Fibroblast of gingiva (primary cell): ENCODE measurements at regions not wholly inside any gene's neighbourhood (a gene's known extent, or its start where the extent isn't known, plus 50 kb on each side); places are given as distances from the start of the nearest gene placed in this dataset.
"Not testable (repeated sequence)": the region's sequence is repeated elsewhere in the genome, so short reads cannot be mapped to it uniquely, and the experiment has no call there.

Experiments used
- DNase-seq: peaks from one replicate; pipeline ENCODE4 v3.0.0-alpha.2; 2011; ENCODE audit warnings: low read depth

DNA sequence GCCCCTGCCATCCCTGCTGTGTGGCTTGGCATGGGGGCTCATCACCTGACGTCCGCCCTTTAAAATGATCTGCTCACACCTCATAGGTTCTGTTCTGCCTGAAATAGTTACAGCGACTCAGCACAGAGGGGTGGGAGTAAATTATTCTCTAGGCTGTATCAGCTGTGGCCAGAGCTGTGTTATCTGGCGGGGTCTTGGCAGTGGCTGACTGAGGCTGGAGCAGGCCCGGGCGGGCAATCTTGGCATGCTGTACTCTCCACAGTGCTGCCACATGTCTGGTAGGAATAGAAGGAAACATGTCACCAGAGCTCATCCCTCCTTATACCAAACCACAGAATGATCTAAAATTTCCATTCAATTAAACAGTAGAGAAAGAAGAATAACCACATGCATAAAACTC, 499.9 kb upstream of the LMCD1 start:
- DNase-seq = no peak

DNA sequence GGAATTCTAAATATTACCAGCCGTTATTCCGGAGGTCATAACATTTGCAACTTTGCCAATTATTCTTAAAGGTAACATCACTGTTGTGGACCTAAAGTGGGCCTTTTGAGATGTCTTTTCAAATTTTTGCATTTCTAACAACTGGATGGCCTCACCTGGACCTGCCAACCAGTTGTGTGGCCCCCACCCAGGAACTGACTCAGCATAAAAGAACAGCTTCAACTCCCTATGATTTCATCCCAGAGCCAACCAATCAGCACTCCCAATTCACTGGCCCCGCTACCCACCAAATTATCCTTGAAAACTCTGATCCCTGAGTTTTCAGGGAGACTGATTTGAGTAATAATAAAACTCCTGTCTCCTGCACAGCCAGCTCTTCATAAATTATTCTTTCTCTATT, 489.7 kb upstream of the LMCD1 start:
- no peak for DNase-seq

DNA sequence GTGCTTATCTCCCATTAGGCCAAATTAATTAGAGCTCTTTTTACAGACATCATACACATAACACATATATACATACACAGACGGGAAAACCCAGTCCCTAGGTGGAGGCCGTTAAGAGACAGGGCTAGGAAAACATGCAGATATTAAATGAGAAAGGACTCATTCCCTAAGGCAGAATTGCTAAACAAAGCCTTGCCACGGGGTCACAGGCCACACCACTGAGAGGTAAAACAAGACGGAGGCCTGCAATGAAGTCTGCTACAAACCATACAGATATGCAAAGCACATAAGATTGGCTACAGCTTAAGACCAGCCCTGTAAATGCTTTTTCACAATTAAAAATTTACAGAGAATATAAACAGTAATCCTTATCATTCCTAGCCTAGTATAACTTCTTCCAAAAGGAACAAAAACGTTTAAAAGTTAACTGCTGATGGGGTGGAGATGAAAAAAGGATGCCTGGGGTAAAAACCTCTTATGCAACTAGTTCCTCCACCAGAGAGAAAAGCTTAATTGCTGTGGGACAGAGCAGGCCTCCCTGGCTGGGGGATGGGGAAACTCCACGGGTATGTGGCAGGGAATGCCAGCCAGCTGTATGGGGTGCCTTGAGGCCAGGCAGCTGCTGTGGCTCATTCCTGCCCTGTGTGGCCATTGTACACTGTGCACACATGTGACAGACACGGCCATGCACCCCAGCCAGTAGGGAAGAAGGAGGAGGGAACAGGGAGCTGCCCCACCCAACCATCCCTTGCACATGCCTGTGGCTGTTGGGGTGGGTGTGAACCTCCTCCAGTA, 481.4 kb upstream of the LMCD1 start:
- DNase-seq = no peak

DNA sequence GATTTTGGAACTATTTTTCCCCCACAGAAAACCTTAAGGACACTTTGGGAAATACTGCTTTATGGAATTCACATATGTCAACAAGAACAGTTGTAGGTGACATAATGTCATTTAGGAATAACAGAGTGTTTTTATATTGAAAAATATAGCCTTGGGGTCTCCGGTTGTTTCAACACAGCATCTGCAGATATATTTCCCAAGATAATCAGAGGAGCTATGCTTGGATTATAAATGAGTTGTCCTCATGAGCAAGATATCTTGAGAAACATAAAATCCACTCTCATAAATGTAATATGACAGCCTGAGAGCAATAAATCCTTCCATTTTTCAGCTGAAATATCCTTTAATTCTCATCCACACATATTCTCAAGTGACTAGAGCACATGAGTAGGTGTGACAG, 473.7 kb upstream of the LMCD1 start:
- DNase-seq = no peak

DNA sequence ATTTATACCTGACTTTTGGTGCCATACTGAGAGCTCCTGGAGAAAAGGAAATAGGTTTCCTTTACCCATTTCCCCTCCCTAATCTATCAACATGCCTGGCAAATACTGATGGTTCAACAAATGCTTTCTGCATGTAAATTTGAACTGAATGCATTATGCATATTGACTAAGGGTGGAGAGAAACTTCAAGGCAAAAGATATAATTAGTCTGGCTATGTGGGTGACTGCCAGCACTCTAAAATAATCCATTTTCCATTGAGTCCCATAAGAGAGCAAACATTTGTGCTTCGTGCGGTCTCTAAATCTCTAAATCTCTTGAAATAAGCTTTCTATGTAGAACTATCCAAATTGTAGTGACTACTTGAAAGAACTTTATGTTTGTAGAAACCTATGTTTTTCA, 451.3 kb upstream of the LMCD1 start:
- DNase-seq = no peak

DNA sequence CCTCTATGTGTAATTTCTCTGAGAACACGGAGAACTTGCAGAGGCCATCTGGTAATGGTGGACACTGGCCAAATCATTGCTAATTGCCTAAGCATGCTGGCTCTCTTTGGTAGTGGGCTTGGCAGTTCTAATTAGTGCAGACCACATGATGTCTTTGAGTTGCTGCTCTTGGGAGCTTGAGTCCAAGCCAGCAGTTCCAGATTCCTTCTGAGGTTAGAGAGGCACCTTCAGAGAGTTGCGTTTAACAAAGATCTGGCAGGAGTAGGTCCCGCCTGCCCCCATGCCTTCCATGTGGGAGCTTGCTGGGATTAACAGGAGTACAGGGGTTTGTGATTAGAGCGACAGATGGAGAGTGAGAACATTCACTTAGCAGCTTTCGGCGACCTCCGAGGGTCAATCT, 449.0 kb upstream of the LMCD1 start:
- no peak for DNase-seq

DNA sequence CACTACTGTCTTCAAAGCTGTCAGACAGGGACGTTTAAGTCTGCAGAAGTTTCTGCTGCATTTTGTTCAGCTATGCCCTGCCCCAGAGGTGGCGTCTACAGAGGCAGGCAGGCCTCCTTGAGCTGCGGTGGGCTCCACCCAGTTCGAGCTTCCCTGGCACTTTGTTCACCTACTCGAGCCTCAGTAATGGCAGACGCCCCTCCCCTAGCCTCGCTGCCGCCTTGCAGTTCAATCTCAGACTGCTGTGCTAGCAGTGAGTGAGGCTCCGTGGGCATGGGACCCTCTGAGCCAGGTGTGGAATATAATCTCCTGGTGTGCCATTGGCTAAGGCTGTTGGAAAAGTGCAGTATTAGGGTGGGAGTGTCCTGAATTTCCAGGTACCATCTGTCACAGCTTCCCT, 433.5 kb upstream of the LMCD1 start:
- not testable (repeated sequence) for DNase-seq

DNA sequence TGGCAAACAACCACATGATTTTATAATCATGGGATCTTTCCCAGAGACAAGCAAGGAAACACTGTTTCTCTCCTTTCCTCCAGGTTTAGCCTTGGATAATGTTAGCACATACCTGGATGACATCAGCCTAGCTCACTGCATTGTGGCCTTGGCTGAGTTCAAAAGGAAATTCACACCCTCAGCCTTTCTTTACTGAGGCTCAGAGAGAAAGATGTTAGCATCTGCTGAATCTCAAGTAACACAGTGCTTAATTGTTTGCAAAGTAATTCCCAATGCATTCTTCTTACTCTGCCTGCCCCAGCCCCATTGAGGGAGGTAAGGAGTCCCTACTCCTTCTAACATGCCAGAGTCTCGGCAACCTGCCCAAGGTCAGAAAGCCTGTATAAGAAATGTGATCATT, 432.2 kb upstream of the LMCD1 start:
- no peak for DNase-seq

DNA sequence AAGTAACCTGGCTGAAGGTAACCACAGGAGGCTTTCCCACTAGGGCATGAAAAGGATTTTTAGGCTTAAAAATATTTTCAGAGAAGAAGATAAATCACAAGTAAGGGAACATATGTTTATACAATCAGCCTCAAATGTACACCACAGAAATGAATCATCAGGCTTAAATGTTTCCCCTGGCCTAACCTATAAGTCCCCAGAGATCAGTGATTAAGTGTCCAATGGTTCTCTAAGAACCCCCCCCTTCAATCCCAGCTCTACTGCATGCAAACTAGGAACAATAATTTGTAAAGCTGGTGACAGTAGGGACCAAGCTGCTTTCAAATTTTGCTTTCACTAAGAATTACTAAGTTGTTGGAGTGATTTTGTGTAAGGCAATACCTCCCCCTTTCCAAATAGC, 431.6 kb upstream of the LMCD1 start:
- DNase-seq = no peak

DNA sequence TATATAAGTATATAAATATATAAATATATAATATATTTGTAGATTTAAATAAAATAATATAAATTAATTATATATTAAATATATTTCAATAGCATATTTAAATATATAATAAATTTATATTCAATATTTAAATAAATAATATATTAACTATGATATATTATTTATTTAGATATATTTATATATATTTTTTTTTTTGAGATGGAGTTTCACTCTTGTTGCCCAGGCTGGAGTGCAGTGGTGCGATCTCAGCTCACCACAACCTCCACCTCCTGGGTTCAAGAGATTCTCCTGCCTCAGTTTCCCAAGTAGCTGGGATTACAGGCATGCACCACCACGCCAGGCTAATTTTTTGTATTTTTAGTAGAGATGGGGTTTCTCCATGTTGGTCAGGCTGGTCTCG, 426.9 kb upstream of the LMCD1 start:
- DNase-seq = not testable (repeated sequence)

DNA sequence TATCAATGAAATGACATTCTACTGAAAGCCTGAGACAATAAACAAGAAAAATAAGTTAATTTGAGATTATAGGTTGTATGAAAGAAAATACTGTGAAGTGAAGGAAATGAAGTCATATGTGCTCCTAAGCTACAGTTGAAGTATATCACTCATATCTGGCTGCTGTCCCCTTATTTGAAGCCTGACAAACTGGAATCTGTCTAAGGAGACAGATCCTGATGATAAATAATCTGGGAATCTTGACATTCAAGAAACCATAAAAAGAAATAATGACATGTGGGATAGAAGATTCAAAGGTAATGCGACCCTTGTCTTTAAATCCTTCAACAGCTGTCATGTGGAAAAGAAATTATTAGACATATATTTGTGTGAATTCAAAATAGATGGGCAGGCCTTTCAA, 424.5 kb upstream of the LMCD1 start:
- no peak for DNase-seq

DNA sequence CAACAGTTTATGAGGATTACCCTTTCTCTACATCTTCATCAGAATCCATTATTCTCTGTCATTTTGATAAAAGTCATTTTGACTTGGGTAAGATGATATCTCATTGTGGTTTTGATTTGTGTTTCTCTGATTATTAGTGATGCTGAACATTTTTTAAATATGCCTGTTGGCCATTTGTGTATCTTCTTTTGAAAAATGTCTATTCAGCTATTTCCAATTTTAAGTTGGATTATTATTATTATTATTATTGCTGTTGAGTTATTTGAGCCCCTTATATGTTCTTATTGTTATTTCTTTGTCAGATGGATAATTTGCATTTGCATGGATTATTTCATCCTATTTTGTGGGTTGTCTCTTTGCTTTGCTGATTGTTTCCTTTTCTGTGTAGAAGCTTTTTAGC, 421.2 kb upstream of the LMCD1 start:
- no peak for DNase-seq

DNA sequence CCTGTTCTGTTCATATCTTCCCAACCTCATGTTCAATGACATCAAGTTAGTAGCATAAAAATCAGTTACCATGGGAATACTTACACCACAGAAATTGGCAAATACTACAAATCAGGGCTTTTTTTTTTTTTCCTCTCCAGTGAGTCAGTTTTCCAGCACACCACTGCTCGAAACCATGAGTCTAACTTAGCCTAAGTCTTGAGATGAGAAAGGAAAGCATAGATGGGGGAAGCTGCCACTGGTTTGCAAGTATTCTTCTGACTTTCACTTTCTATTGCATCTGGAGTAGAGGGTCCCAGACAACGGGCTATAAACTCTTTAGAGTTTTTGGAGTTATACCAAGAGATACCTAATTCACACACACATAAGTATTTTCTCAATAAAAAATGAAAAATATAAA, 416.1 kb upstream of the LMCD1 start:
- no peak for DNase-seq

DNA sequence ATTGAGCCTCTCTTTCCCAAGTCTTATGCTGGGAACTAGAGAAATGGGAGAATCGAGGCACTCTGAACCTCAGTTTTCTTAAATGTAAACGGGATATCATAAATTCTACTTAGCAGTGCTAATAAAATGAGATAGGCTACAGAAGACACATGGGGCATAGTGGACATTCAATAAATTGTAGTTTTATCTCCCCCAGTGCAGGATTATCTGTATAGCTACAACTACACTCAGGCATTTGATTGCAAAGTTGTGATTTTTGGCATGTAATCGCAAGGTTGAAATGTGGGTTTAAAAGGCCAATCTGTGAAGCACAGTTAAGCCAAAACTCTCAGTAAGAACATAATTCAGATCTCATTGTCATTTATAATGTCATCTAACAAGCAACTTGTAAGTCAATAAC, 413.7 kb upstream of the LMCD1 start:
- no peak for DNase-seq

DNA sequence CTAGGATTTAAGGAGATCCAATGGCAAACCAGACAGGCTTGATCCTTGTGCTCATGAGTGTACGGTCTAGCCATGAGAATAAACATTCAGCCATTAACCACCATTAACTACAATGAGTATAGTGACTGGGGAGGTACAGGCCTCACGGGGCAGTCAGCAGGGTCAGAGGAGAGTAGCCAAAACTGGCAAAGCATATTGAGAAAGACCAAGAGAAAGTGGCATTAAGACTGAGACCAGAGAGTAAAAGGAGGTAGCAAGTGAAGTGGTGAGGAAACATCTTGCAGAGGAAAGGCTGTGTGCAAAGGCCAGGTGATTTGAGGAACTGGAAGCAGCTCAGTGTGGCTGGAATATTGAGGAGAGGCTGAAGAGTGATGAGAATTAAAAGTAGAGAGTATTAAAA, 407.2 kb upstream of the LMCD1 start:
- DNase-seq = no peak

DNA sequence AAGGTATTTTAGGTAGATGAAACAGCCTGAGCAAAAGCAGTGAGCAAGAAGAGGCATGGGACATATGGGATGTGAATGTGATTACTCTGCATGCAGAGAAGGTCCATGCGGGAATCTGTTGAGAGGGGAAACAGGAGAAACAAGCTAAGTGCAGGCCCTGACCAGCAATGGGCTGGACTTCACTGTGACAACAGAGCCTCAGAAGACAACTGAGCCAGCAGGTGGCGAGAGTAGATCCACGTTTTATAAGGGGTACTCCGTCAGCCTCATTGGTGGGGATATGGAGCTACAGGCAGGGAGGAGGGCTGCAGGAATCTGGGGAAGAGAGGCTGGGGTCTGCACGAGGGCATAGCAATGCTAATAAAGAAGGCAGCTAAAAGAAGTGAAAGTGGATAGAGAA, 405.9 kb upstream of the LMCD1 start:
- no peak for DNase-seq

DNA sequence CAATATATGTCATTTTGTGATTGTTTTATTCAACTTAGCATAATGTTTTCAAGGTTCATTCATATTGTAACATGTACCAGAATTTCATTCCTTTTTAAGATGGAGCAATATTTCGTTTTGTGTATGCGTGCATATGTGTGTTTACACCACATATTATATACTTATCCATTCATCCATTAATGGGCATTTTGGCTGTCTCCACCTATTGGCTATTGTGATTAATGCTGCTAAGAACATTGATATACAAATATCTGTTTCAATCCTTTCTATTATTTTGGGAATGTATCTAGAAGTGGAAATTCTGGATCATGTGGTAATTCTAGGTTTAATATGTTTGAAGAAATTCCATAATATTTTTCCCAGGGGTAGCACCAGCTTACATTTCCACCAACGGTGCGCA, 403.9 kb upstream of the LMCD1 start:
- no peak for DNase-seq

DNA sequence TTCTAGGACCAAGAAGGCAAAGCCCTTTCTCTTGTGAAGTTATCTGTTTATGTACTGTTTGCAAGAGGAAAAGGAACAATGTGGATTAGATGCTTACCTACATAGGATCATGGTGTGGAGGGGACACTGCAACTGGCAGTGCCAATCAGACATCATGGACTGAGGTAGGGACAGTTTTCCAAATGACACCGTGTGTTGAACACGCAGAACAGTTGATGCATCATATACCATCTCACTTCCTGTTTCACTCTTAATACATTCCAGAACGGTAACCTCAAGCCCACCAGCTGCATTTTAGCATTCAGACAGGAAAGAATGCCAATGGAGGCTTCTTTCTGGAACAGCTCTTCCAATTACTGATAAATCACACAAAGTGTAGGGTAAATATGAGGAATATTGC, 397.7 kb upstream of the LMCD1 start:
- no peak for DNase-seq

DNA sequence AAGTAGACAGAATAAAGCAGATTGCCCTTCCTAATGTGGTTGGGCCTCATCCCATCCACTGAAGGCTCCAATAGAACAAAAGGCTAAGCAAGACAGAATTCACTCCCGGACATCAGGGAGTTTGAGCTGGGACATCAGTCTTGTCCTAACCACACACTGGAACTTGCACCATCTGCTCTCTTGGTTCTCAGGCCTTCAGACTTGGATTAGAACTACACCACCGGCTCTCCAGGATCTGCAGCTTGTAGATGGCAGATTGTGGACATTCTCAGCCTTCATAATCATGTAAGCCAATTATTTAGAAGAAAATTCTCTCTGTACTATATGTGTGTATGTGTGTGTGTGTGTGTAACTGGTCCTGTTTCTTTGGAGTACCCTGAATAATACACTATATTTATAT, 394.7 kb upstream of the LMCD1 start:
- no peak for DNase-seq

DNA sequence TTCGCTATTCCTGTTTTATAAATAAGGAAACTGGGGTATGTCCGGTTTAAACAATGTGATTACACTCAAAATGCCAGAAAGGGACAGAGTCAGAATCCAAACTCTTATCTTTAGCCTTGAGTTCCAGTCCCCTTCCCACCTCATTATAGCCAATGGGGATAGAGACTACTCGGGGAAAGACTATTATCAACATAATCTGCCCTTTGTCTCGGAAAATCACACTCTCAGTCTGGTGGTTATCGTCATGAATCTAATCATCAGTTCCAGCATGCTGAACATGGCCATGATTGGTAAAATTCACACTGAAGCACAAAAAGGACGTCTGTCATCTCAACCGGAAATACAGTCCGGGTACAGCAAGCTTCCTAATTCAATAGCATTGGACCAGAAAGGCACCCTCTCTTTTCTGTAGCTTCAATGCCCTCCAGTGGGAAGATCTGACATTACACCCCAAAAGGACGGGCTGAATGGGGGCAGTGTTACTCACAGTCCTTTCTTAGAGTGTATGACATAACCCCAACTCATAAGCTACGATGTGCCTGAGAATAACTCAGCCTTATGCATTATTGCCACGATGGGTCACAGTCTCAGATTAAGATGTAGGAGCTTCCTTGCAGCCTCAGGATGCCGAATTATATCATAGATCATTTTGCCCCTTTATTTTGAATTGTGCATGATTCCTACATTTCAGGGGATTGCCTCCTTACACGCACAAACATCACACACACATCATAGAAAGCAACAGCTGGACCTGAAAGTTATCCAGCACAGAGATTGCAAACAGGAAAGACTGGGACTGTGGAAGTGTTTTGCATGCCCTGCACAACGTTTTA, 390.4 kb upstream of the LMCD1 start:
- DNase-seq = no peak

DNA sequence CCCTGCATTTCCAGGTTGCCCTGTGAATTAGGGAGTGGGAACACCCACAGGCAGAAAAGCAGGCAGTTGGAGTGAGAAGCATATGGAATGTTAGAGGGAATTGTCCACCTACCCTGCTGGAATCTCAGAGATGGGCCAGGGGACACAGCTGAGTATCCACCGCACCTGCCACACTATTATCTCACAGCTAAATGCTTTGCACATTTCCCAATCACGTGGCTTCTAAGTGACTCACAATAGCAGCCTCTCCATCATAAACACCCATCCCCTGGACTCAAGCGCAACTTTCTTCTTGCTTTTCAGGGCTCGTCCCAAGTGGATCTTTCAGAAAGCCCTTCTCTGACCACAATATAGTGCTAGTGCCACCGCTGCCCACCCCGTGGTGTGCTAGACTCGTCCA, 389.0 kb upstream of the LMCD1 start:
- no peak for DNase-seq

DNA sequence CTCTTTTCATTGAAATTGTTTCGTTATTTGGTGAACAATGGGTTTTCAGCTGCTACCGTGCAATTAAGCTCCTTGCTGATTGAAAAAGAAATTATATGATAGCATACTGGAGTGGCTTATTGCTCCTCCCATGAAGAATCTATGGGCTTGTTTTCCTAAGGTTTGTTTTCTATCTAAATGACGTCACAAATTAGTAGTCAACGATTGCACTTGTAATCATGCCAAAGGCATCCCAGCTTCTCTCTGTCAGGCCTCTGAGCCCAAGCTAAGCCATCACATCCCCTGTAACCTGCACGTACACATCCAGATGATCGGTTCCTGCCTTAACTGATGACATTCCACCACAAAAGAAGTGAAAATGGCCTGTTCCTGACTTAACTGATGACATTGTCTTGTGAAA, 388.0 kb upstream of the LMCD1 start:
- no peak for DNase-seq

DNA sequence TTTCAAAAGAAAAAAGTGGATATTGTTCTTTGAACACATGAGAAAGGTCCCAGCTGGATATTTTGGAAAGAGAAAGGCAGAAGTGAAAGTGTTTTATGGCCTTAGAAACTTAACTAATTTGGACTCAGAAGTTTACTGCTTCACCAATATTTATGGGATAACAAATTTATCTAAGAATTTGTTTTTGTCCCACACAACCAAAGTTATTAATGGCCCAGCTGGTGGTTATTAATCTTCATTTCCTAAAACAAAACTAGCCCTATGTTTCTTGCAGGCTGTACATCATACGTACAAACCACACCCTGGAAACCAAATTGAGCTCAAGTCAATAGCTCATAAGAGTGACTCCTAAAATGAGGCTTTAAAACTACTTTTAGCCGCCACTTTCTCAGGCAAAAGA, 372.9 kb upstream of the LMCD1 start:
- DNase-seq = no peak

DNA sequence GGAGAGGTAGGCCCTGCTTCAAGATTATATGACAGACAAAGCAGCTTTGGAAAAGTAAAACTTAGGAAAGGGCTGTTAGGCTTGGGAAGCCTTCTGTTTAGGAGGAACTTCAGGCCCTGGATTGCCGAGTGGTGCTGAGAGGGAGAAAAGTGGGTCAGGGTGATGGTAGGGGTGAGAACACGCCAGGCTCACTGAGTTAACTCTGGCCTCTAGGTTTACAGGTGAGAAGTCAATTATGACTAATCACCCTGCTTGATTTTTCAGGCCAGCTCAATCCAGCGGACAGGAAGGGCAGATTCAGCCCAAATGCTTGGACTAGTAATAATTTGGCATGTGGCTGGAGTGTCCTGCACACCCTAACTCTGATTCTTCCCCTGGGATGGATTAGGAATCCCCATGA, 365.1 kb upstream of the LMCD1 start:
- DNase-seq = no peak
